ENCODE measurements at regions not wholly inside any gene's neighbourhood (a gene's known extent, or its start where the extent isn't known, plus 50 kb on each side); places are given as distances from the start of the nearest gene placed in this dataset.

DNA sequence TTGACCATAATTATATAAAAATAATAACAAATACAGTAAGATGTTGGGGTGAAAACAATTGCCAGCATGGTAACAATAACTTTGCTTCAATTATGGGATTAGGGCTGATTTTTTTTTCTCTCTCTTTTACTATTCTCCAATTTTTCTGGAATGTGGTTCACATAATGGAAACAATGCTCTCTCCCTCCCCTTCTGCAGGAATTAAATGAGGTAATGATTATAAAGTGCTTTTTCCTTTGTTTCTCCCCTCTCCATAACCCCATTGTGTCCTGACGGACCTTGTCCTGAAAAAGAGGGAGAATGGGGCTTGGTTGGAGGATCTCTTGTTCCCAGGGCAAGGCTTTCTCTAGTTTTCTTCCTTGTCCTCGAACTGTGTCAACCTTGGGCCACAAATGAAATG is 234.0 kb upstream of the ZNF32 start:
- no peak for DNase-seq (ENCODE audit: low read depth)
- TF ChIP-seq, protein P1, sequence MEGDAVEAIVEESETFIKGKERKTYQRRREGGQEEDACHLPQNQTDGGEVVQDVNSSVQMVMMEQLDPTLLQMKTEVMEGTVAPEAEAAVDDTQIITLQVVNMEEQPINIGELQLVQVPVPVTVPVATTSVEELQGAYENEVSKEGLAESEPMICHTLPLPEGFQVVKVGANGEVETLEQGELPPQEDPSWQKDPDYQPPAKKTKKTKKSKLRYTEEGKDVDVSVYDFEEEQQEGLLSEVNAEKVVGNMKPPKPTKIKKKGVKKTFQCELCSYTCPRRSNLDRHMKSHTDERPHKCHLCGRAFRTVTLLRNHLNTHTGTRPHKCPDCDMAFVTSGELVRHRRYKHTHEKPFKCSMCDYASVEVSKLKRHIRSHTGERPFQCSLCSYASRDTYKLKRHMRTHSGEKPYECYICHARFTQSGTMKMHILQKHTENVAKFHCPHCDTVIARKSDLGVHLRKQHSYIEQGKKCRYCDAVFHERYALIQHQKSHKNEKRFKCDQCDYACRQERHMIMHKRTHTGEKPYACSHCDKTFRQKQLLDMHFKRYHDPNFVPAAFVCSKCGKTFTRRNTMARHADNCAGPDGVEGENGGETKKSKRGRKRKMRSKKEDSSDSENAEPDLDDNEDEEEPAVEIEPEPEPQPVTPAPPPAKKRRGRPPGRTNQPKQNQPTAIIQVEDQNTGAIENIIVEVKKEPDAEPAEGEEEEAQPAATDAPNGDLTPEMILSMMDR (IDR thresholded peaks at IDR 0.05; ENCODE audit: low read depth, low read length, missing control alignments) = no peak

GRCh38 chr10:43881657-43882056 is 233.0 kb upstream of the ZNF32 start:
- DNase-seq (ENCODE audit: low read depth) = no peak
- H3K4me3 ChIP-seq (ENCODE audit: low read depth, low read length) = no peak overlapping the region
- TF ChIP-seq, protein P1 (IDR thresholded peaks at IDR 0.05; ENCODE audit: low read depth, low read length, missing control alignments) = no peak

More for the DNA sequence above, 234.0 kb upstream of the ZNF32 start:
- H3K4me3 ChIP-seq (ENCODE audit: low read depth, low read length) = no peak overlapping the region

- TF ChIP-seq, protein P1 (IDR thresholded peaks at IDR 0.05; ENCODE audit: low read depth, low read length, missing control alignments) = no peak
- no peak for DNase-seq (ENCODE audit: low read depth)
Measured at GRCh38 chr10:43880160-43880559, 231.5 kb upstream of the ZNF32 start.

DNA sequence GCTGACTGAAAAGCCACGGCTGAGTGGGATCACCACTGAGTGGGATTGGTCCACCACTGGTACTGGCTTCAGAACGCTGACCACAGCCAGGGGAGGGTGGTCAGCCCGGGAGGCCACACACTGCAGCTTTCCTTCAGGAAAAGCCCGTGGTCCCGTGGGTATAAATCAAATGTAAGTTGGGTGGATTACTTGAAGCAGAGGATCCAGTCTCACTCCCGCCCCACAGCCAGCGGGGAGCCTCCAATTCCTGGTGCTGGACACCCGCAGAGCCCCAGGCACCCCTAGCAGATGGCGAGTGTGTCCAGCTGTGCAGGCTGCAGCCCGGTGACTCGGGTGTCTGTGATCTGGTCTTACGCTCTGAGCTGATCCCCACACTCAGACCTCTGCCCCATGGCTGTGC is 231.1 kb upstream of the ZNF32 start:
- no peak overlapping the region for H3K4me3 ChIP-seq (ENCODE audit: low read depth, low read length)
- DNase-seq (ENCODE audit: low read depth) = no peak
- TF ChIP-seq, protein P1 (IDR thresholded peaks at IDR 0.05; ENCODE audit: low read depth, low read length, missing control alignments) = no peak

More at GRCh38 chr10:43880160-43880559, 231.5 kb upstream of the ZNF32 start:
- no peak overlapping the region for H3K4me3 ChIP-seq (ENCODE audit: low read depth, low read length)

DNA sequence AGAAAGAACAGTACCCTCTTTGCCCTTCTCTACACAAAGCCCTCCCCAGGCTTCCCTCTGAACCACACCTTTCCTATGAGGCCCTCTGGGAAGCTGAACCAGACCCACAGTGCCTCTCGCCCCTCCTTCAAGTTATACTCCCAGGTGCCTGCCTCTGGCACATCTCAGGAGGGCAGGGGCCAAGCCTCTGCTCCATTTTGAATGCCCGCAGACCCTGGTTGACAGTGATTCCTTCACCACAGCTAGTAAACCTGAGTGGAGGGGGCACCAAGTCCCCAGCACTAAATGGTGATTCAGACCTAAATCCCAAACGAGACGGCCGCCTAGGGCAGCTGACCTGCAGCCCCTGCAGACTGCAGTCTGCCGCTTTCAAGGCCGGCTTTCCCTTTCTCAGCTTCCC is 230.5 kb upstream of the ZNF32 start:
- H3K4me3 ChIP-seq (ENCODE audit: low read depth, low read length) = no peak overlapping the region
- DNase-seq (ENCODE audit: low read depth) = no peak
- TF ChIP-seq, protein P1 (IDR thresholded peaks at IDR 0.05; ENCODE audit: low read depth, low read length, missing control alignments) = no peak

GRCh38 chr10:43878386-43878785 is 229.7 kb upstream of the ZNF32 start:
- TF ChIP-seq, protein P1 (IDR thresholded peaks at IDR 0.05; ENCODE audit: low read depth, low read length, missing control alignments) = no peak
- no peak for DNase-seq (ENCODE audit: low read depth)
- H3K4me3 ChIP-seq (ENCODE audit: low read depth, low read length) = no peak overlapping the region

DNA sequence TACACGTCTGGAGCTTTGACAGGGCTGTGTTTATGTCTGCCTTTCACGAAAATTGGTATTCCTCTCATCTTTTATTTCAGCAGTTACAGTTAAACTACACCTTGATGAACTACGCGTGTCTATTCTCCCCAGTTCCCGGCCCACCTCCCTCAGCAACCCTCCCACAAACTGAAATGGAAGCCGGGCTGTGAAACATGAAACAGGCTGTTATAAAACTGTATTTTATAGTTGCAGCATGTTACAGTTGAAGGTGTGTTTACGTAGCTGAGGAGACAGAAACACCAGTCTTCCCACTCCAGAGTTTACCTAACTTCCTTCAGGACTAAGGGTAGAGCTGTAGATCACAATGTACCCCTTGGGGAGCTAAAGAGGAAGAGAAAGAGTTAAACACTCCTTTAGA is 228.3 kb upstream of the ZNF32 start:
- no peak for DNase-seq (ENCODE audit: low read depth)
- H3K4me3 ChIP-seq (ENCODE audit: low read depth, low read length) = no peak overlapping the region
- TF ChIP-seq, protein P1 (IDR thresholded peaks at IDR 0.05; ENCODE audit: low read depth, low read length, missing control alignments) = no peak

Data from GM12864 (cell line).